ENCODE measurements at regions not wholly inside any gene's neighbourhood (a gene's known extent, or its start where the extent isn't known, plus 50 kb on each side); places are given as distances from the start of the nearest gene placed in this dataset.

DNA sequence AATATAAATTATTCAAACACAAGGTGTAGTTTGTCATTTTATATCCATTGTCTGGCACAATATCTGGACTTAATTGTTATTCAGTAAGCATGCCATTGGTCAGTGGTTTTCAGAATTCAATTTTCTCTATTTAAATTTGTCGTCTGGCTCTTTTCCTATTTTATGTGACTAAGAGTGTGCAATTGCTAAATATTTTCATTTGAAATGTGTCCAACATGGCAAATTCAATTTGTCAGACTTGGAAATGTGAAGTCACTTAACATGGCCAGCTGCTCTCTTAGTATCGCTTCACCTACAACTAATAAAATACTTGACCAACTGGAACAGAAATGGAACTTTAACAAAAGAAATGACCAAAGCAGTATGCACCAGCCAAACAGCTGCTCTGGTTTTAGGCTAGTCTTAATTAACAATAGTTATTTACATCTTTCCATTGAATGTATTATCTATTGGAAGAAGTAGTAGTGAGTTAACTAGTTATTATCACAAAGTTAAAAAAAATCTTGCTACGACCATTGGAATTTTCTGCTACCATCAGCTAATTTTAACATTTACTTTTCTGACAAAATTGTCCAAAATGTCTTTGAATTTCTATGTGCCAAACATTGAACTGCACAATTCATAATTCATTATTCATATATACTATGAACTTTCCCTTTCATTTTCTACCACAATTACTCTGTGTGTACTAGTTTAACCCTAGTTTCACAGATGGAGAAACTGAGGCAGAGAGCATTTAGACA, 720.7 kb upstream of the FAM174A start:
- TF ChIP-seq, protein P1, sequence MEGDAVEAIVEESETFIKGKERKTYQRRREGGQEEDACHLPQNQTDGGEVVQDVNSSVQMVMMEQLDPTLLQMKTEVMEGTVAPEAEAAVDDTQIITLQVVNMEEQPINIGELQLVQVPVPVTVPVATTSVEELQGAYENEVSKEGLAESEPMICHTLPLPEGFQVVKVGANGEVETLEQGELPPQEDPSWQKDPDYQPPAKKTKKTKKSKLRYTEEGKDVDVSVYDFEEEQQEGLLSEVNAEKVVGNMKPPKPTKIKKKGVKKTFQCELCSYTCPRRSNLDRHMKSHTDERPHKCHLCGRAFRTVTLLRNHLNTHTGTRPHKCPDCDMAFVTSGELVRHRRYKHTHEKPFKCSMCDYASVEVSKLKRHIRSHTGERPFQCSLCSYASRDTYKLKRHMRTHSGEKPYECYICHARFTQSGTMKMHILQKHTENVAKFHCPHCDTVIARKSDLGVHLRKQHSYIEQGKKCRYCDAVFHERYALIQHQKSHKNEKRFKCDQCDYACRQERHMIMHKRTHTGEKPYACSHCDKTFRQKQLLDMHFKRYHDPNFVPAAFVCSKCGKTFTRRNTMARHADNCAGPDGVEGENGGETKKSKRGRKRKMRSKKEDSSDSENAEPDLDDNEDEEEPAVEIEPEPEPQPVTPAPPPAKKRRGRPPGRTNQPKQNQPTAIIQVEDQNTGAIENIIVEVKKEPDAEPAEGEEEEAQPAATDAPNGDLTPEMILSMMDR (conservative IDR thresholded peaks at IDR 0.05): no peak
- TF ChIP-seq ZFX (IDR thresholded peaks at IDR 0.05): no peak

Measured in C4-2B (cell line).